ENCODE measurements at regions not wholly inside any gene's neighbourhood (a gene's known extent, or its start where the extent isn't known, plus 50 kb on each side); places are given as distances from the start of the nearest gene placed in this dataset.

- Histone ChIP-seq H3K9me3 (no peaks in the 10 kb centered on the region), H3K27ac (no peak overlapping the region), H3K4me3 (no peak overlapping the region), H3K27me3 (no peaks in the 10 kb centered on the region), H3K9ac (ENCODE audit: low read depth in 2 of 2, low read length in 2 of 2) (no peak overlapping the region), H3K36me3 (no peaks in the 10 kb centered on the region), H3K4me1 (no peaks in the 10 kb centered on the region)
- intact Hi-C loops (cut with DNase I), result no loop called here
- no peak for DNase-seq
- TF ChIP-seq CTCF (IDR thresholded peaks at IDR 0.05), result no peak
Observed at GRCh38 chr2:6213056-6213780, 521.0 kb downstream of the SOX11 start.

- Histone ChIP-seq H3K4me1 (no peaks in the 10 kb centered on the region), H3K27ac (no peak overlapping the region), H3K9ac (ENCODE audit: low read depth in 2 of 2, low read length in 2 of 2) (no peak overlapping the region), H3K4me3 (no peak overlapping the region), H3K9me3 (no peaks in the 10 kb centered on the region), H3K27me3 (no peaks in the 10 kb centered on the region), H3K36me3 (no peaks in the 10 kb centered on the region)
- intact Hi-C loops (cut with DNase I), result no loop called here
- DNase-seq, result no peak
- no peak for TF ChIP-seq CTCF (IDR thresholded peaks at IDR 0.05)
Observed at GRCh38 chr2:6214471-6214870, 522.3 kb downstream of the SOX11 start.

DNA sequence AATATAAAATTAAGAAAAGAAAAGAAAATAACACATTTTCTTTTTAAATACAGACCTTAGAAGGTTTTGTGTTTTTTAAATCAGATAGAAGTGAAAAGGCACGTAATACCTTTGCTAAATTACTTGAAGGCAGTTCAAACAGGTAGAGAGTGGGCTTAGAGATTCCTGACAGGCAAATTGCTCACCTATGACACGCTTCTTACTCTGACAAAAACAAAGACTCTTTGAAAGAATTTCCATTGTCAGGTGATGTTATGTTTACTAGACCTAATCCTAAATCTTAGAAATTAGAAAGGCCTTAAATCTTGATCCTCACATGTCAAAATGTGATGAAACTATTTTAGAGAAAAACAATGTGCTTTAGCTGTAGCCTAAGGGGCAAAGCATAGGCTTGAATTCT lies 522.9 kb downstream of the SOX11 start:
- no peaks in the 10 kb centered on the region for H3K27me3 ChIP-seq
- no peak overlapping the region for H3K4me3 ChIP-seq
- H3K9me3 ChIP-seq, result no peaks in the 10 kb centered on the region
- no peak overlapping the region for H3K27ac ChIP-seq
- intact Hi-C loops (cut with DNase I), result no loop called here
- no peaks in the 10 kb centered on the region for H3K4me1 ChIP-seq
- TF ChIP-seq CTCF (IDR thresholded peaks at IDR 0.05), result no peak
- no peak overlapping the region for H3K9ac ChIP-seq (ENCODE audit: low read depth in 2 of 2, low read length in 2 of 2)
- no peak for DNase-seq
- no peaks in the 10 kb centered on the region for H3K36me3 ChIP-seq

DNA sequence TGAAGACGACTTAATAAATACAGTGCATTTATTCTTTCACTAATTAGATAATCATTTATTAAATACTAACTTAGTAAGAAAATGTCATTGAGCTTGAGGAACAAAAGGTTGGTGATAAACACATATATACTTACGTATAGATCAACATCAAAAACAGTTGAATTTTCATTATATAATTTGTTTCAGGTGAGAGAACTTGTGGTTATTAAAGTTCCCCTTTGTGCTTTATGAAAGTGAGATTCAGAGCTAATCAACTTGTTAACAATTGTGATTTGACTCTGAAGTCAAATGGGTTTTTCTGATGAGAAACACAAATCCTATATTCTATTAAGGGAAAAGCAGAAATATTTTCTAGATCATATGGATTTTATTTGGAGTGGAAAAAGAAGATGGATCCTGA lies 524.0 kb downstream of the SOX11 start:
- intact Hi-C loops (cut with DNase I), result no loop called here
- TF ChIP-seq CTCF (IDR thresholded peaks at IDR 0.05), result no peak
- no peak for DNase-seq
- Histone ChIP-seq H3K4me1 (no peaks in the 10 kb centered on the region), H3K27ac (no peak overlapping the region), H3K27me3 (no peaks in the 10 kb centered on the region), H3K4me3 (no peak overlapping the region), H3K36me3 (no peaks in the 10 kb centered on the region), H3K9ac (ENCODE audit: low read depth in 2 of 2, low read length in 2 of 2) (no peak overlapping the region), H3K9me3 (no peaks in the 10 kb centered on the region)

DNA sequence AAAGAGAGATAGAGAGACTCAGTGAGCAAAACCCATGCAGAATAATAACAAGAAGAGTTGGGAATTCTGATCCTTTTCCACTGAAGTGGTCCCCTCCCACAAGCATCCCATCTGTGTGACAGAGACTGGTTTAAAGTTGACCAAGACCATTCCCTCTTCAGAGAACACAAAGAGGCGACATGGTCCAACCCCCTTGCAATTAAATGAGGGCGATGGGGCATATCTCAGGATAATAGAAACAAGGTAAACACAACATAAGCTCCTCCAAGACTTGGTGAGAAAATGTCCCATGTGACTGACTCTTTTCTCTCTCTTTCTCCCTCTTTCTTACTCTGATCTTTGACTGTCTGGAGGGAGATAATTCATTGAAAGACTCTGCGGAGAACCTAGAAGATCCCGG lies 526.7 kb downstream of the SOX11 start:
- no peaks in the 10 kb centered on the region for H3K9me3 ChIP-seq
- no peaks in the 10 kb centered on the region for H3K4me1 ChIP-seq
- H3K36me3 ChIP-seq, result no peaks in the 10 kb centered on the region
- intact Hi-C loops (cut with DNase I), result no loop called here
- no peak overlapping the region for H3K9ac ChIP-seq (ENCODE audit: low read depth in 2 of 2, low read length in 2 of 2)
- no peak overlapping the region for H3K4me3 ChIP-seq
- DNase-seq, result no peak
- no peak for TF ChIP-seq CTCF (IDR thresholded peaks at IDR 0.05)
- no peak overlapping the region for H3K27ac ChIP-seq
- no peaks in the 10 kb centered on the region for H3K27me3 ChIP-seq
